ENCODE measurements at regions not wholly inside any gene's neighbourhood (a gene's known extent, or its start where the extent isn't known, plus 50 kb on each side); places are given as distances from the start of the nearest gene placed in this dataset.

DNA sequence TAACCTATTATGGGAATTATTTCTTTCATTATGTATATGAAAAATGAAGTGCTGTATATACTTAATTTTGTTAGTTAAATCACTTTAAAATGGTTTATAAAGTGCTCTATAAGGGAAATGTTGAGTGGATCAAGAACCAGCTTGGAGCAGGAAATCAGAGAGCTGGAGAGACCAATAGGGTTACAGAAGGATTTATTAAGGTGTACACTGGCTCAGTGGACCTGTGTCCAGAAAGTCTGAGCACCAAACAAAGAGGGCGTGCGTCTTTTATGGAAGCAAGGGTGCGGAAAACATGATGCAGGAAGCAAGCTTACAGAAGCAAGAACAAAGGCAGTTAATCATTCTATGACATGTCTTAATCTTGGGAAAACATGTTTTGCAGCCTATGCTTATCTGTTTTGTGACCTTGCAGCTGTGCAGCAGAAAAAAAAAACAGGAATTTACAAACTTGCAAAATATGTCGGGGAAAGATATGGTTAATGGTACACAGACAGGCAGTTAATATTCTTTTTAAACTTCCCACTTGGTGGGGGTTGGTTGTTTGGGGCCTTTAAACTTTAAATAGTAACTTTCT is 65.2 kb upstream of the SLC35G4 start:
- Histone ChIP-seq H3K4me2 (ENCODE audit: extremely low read depth, insufficient read depth, low read length) (no peak overlapping the region), H3K27ac (ENCODE audit: insufficient read depth, low read length) (no peak overlapping the region)

DNA sequence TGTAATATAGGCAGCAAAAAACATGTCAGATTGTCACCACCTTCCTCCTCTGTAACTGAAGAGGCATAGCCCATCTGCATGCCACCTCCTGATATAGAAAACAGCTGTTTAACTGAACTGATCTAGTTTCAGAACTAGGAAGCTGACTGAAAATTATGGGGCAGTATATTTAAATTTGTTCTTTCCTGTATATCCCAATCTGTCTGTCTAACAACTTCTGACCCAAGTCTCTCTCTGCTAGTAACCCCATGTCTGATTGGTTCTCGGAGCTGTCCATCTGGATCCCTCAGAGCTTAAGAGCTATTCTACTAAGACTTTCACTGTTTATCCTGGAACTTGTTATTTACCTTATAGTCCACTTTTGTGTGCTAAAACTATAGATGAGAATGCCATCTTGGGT is 68.2 kb upstream of the SLC35G4 start:
- Histone ChIP-seq H3K9me3 (ENCODE audit: control insufficient read depth, insufficient read depth, low read depth, low read length) (no peaks in the 10 kb centered on the region), H2AFZ (ENCODE audit: low read length) (no peak overlapping the region), H4K20me1 (ENCODE audit: control insufficient read depth, extremely low read depth, insufficient read depth, low read length) (no peaks in the 10 kb centered on the region), H3K4me3 (replicated peaks in 1 of 4; ENCODE audit: control extremely low read depth in 1 of 4, insufficient read depth in 1 of 4, low read depth in 3 of 4, low read length in 4 of 4) (no peak overlapping the region), H3K9ac (ENCODE audit: insufficient read depth, low read length) (no peak overlapping the region), H3K79me2 (ENCODE audit: control insufficient read depth, insufficient read depth, low read length) (no peaks in the 10 kb centered on the region), H3K27me3 (ENCODE audit: control insufficient read depth, insufficient read depth, low read length) (no peaks in the 10 kb centered on the region), H3K4me2 (ENCODE audit: extremely low read depth, insufficient read depth, low read length) (no peak overlapping the region), H3K4me1 (ENCODE audit: control insufficient read depth, extremely low read depth, insufficient read depth, low read length) (no peaks in the 10 kb centered on the region), H3K27ac (ENCODE audit: insufficient read depth, low read length) (no peak overlapping the region), H3K36me3 (ENCODE audit: control insufficient read depth, insufficient read depth, low read length) (no peaks in the 10 kb centered on the region)
- DNase-seq (ENCODE audit: low read depth in 2 of 2), result no peak
- TF ChIP-seq, protein P1, sequence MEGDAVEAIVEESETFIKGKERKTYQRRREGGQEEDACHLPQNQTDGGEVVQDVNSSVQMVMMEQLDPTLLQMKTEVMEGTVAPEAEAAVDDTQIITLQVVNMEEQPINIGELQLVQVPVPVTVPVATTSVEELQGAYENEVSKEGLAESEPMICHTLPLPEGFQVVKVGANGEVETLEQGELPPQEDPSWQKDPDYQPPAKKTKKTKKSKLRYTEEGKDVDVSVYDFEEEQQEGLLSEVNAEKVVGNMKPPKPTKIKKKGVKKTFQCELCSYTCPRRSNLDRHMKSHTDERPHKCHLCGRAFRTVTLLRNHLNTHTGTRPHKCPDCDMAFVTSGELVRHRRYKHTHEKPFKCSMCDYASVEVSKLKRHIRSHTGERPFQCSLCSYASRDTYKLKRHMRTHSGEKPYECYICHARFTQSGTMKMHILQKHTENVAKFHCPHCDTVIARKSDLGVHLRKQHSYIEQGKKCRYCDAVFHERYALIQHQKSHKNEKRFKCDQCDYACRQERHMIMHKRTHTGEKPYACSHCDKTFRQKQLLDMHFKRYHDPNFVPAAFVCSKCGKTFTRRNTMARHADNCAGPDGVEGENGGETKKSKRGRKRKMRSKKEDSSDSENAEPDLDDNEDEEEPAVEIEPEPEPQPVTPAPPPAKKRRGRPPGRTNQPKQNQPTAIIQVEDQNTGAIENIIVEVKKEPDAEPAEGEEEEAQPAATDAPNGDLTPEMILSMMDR (conservative IDR thresholded peaks at IDR 0.05 in 1 of 2, IDR thresholded peaks at IDR 0.05 in 1 of 2; ENCODE audit: low read depth in 1 of 2, low read length in 2 of 2), result no peak
- no peak for TF ChIP-seq EZH2 (IDR thresholded peaks at IDR 0.05; ENCODE audit: low read length, missing control alignments)

More for the DNA sequence above, 65.2 kb upstream of the SLC35G4 start:
- H3K27me3 ChIP-seq (ENCODE audit: control insufficient read depth, insufficient read depth, low read length), result no peaks in the 10 kb centered on the region
- H3K4me3 ChIP-seq (replicated peaks in 1 of 4; ENCODE audit: control extremely low read depth in 1 of 4, insufficient read depth in 1 of 4, low read depth in 3 of 4, low read length in 4 of 4), result no peak overlapping the region
- no peaks in the 10 kb centered on the region for H3K79me2 ChIP-seq (ENCODE audit: control insufficient read depth, insufficient read depth, low read length)
- H3K4me1 ChIP-seq (ENCODE audit: control insufficient read depth, extremely low read depth, insufficient read depth, low read length), result no peaks in the 10 kb centered on the region
- no peaks in the 10 kb centered on the region for H3K9me3 ChIP-seq (ENCODE audit: control insufficient read depth, insufficient read depth, low read depth, low read length)
- H2AFZ ChIP-seq (ENCODE audit: low read length), result no peak overlapping the region
- DNase-seq (ENCODE audit: low read depth in 2 of 2), result no peak
- H3K36me3 ChIP-seq (ENCODE audit: control insufficient read depth, insufficient read depth, low read length), result no peaks in the 10 kb centered on the region
- H3K9ac ChIP-seq (ENCODE audit: insufficient read depth, low read length), result no peak overlapping the region
- TF ChIP-seq EZH2 (IDR thresholded peaks at IDR 0.05; ENCODE audit: low read length, missing control alignments), result no peak
- TF ChIP-seq, protein P1 (conservative IDR thresholded peaks at IDR 0.05 in 1 of 2, IDR thresholded peaks at IDR 0.05 in 1 of 2; ENCODE audit: low read depth in 1 of 2, low read length in 2 of 2), result no peak
- H4K20me1 ChIP-seq (ENCODE audit: control insufficient read depth, extremely low read depth, insufficient read depth, low read length), result no peaks in the 10 kb centered on the region

DNA sequence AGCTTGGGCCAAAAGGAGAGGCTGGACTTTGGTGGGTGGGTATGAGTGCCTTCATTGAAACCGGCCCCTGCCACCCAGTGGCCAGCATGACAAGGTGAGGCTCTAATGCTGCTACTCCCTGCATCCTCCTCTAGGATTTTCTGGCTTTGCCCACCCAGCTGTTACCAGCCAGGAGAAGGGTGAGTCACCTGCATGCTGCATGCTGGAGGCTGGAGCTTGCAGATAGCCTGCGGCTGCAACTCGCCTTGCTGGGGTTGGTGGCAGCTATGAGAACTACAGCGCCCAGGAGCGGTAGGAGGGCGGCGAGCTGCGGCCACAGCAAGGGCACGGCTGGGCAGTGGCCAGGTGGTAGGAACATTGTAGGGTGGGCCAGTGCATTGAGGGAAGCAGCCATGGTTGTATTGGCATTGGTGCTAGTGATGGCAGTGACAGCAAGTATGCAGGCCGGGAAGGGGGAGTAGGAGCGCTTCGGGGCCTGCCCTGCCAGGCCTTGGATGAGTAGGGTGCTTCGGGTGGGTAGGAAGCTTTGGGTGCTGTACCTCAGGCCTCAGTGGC is 75.4 kb upstream of the SLC35G4 start:
- Histone ChIP-seq H3K36me3 (ENCODE audit: control insufficient read depth, insufficient read depth, low read length) (no peaks in the 10 kb centered on the region), H3K9ac (ENCODE audit: insufficient read depth, low read length) (no peak overlapping the region), H2AFZ (ENCODE audit: low read length) (no peak overlapping the region), H3K4me2 (ENCODE audit: extremely low read depth, insufficient read depth, low read length) (no peak overlapping the region), H3K9me3 (ENCODE audit: control insufficient read depth, insufficient read depth, low read depth, low read length) (no peaks in the 10 kb centered on the region), H3K27me3 (ENCODE audit: control insufficient read depth, insufficient read depth, low read length) (no peaks in the 10 kb centered on the region), H4K20me1 (ENCODE audit: control insufficient read depth, extremely low read depth, insufficient read depth, low read length) (no peaks in the 10 kb centered on the region), H3K4me3 (replicated peaks in 1 of 4; ENCODE audit: control extremely low read depth in 1 of 4, insufficient read depth in 1 of 4, low read depth in 3 of 4, low read length in 4 of 4) (no peak overlapping the region), H3K4me1 (ENCODE audit: control insufficient read depth, extremely low read depth, insufficient read depth, low read length) (no peaks in the 10 kb centered on the region), H3K79me2 (ENCODE audit: control insufficient read depth, insufficient read depth, low read length) (no peaks in the 10 kb centered on the region), H3K27ac (ENCODE audit: insufficient read depth, low read length) (no peak overlapping the region)
- TF ChIP-seq EZH2 (IDR thresholded peaks at IDR 0.05; ENCODE audit: low read length, missing control alignments), result no peak
- no peak for DNase-seq (ENCODE audit: low read depth in 2 of 2)
